GM23338 (cell line): ENCODE measurements at regions not wholly inside any gene's neighbourhood (a gene's known extent, or its start where the extent isn't known, plus 50 kb on each side); places are given as distances from the start of the nearest gene placed in this dataset.

Experiments used
- CREB1 ChIP-seq: fragments of 250-450 bp; sonication (Bioruptor Pico); IDR thresholded peaks from 2 replicates; pipeline ENCODE4 v1.5.0; 2020; ENCODE audit warnings: low read depth, mild to moderate bottlenecking, moderate library complexity
- CTCF ChIP-seq, 2 experiments: fragments of 200-600 bp in 1 of 2; sonication (generic) in 1 of 2; conservative IDR thresholded peaks; 2 replicates each; pipeline versions ENCODE4 v1.5.1 to v1.6.1; 2016 to 2017; ENCODE audit warnings: antibody characterized with exemption in 2 of 2, low read depth in 2 of 2, mild to moderate bottlenecking in 2 of 2, moderate library complexity in 1 of 2
- EZH2 ChIP-seq: fragments of 200-600 bp; sonication (generic); IDR thresholded peaks from one replicate; pipeline ENCODE4 v1.8.0; 2017; ENCODE audit warnings: antibody characterized with exemption, mild to moderate bottlenecking, low read depth; ENCODE audit not compliant: unreplicated experiment
- EZH2phosphoT487 ChIP-seq: fragments of 200-600 bp; sonication (generic); IDR thresholded peaks from one replicate; pipeline ENCODE4 v1.8.1; 2018; ENCODE audit warnings: antibody characterized with exemption; ENCODE audit not compliant: unreplicated experiment
- JUNB ChIP-seq: IDR thresholded peaks from one replicate; pipeline ENCODE4 v1.6.1; 2016; ENCODE audit warnings: antibody characterized with exemption; ENCODE audit not compliant: unreplicated experiment
- POLR2AphosphoS5 ChIP-seq: IDR thresholded peaks from 2 replicates; pipeline ENCODE4 v1.6.1; 2016; ENCODE audit warnings: antibody characterized with exemption, low read depth
- ZNF331 ChIP-seq: fragments of 250-450 bp; sonication (Bioruptor Pico); IDR thresholded peaks from 2 replicates; pipeline ENCODE4 v1.5.0; 2020; ENCODE audit warnings: low read depth, mild to moderate bottlenecking, moderate library complexity

GRCh38 chr3:139794469-139795265 is 116.9 kb upstream of the NMNAT3 start:
- TF ChIP-seq CTCF (conservative IDR thresholded peaks at IDR 0.05; ENCODE audit: low read depth in 2 of 2), result no peak
- no peak for TF ChIP-seq POLR2AphosphoS5
- TF ChIP-seq CREB1 (CRISPR knock-in tag), result no peak
- TF ChIP-seq JUNB, result no peak
- TF ChIP-seq EZH2, result no peak
- no peak for TF ChIP-seq EZH2phosphoT487
- no peak for TF ChIP-seq ZNF331 (CRISPR knock-in tag)
